Astrocyte (in vitro differentiated cells and primary cell): ENCODE measurements at regions not wholly inside any gene's neighbourhood (a gene's known extent, or its start where the extent isn't known, plus 50 kb on each side); places are given as distances from the start of the nearest gene placed in this dataset.

Experiments used
- DNase-seq: peaks from one replicate; pipeline ENCODE4 v3.0.0-alpha.2; 2010; ENCODE audit warnings: low read depth
- FAIRE-seq: peaks from 2 replicates; lab custom pipeline; 2011; peaks lifted over from hg19 to GRCh38; lab: Jason Lieb, UNC
- H2AFZ ChIP-seq: 2 replicates; pipeline ENCODE4 v1.6.0; 2012; ENCODE audit warnings: low read depth, low read length, inconsistent platforms
- H3K27ac ChIP-seq: 2 replicates; pipeline ENCODE4 v1.5.1; 2011; ENCODE audit warnings: low read depth, low read length, inconsistent platforms
- H3K27me3 ChIP-seq: 2 replicates; pipeline ENCODE4 v1.6.0; 2011; ENCODE audit warnings: low read length, inconsistent platforms; ENCODE audit not compliant: insufficient read depth
- H3K36me3 ChIP-seq: 2 replicates; pipeline ENCODE4 v1.5.1; 2011; ENCODE audit warnings: low read length, inconsistent platforms; ENCODE audit not compliant: insufficient read depth
- H3K4me1 ChIP-seq: 2 replicates; pipeline ENCODE4 v1.5.1; 2011; ENCODE audit warnings: low read length, inconsistent platforms; ENCODE audit not compliant: insufficient read depth
- H3K4me2 ChIP-seq: 2 replicates; pipeline ENCODE4 v1.6.0; 2012; ENCODE audit warnings: low read length, inconsistent platforms
- H3K4me3 ChIP-seq: 2 replicates; pipeline ENCODE4 v1.5.1; 2011; ENCODE audit warnings: low read depth, mild to moderate bottlenecking, low read length, inconsistent platforms; ENCODE audit not compliant: insufficient read depth
- H3K79me2 ChIP-seq: 2 replicates; pipeline ENCODE4 v1.6.0; 2012; ENCODE audit warnings: mild to moderate bottlenecking, low read length, inconsistent platforms; ENCODE audit not compliant: insufficient read depth
- H3K9ac ChIP-seq: 2 replicates; pipeline ENCODE4 v1.6.0; 2012; ENCODE audit warnings: mild to moderate bottlenecking, low read length, inconsistent platforms
- H3K9me3 ChIP-seq: 2 replicates; pipeline ENCODE4 v1.5.1; 2012; ENCODE audit warnings: low read depth, mild to moderate bottlenecking, low read length, inconsistent platforms; ENCODE audit not compliant: insufficient read depth
- H4K20me1 ChIP-seq: 2 replicates; pipeline ENCODE4 v1.6.0; 2012; ENCODE audit warnings: low read length, inconsistent platforms; ENCODE audit not compliant: insufficient read depth
- H3K27ac Mint-ChIP-seq: one replicate; pipeline ENCODE4 v1.8.0; 2021; ENCODE audit warnings: mild to moderate bottlenecking, mixed read lengths; ENCODE audit not compliant: unreplicated experiment
- H3K27me3 Mint-ChIP-seq: one replicate; pipeline ENCODE4 v1.8.0; 2021; ENCODE audit warnings: low read depth, mixed read lengths; ENCODE audit not compliant: unreplicated experiment
- H3K36me3 Mint-ChIP-seq: one replicate; pipeline ENCODE4 v1.8.0; 2021; ENCODE audit warnings: low read depth, mixed read lengths; ENCODE audit not compliant: unreplicated experiment
- H3K4me1 Mint-ChIP-seq: one replicate; pipeline ENCODE4 v1.8.0; 2021; ENCODE audit warnings: low read depth, mixed read lengths; ENCODE audit not compliant: unreplicated experiment
- H3K4me3 Mint-ChIP-seq: one replicate; pipeline ENCODE4 v1.8.0; 2021; ENCODE audit warnings: mild to moderate bottlenecking, moderate library complexity, mixed read lengths; ENCODE audit not compliant: unreplicated experiment
- H3K9me3 Mint-ChIP-seq: one replicate; pipeline ENCODE4 v1.8.0; 2021; ENCODE audit warnings: mild to moderate bottlenecking, mixed read lengths; ENCODE audit not compliant: unreplicated experiment
- CTCF ChIP-seq: IDR thresholded peaks from 2 replicates; pipeline ENCODE4 v1.5.1; 2011; ENCODE audit warnings: low read depth, mild to moderate bottlenecking, inconsistent platforms, low read length, moderate library complexity; ENCODE audit not compliant: insufficient read depth
- EZH2 ChIP-seq: IDR thresholded peaks from 2 replicates; pipeline ENCODE4 v1.6.1; 2012; ENCODE audit warnings: mild to moderate bottlenecking, low read length, inconsistent platforms; ENCODE audit not compliant: insufficient read depth

GRCh38 chr9:13873203-13873602, 440.7 kb downstream of the NFIB start:
- Histone ChIP-seq H3K4me3 (no peak overlapping the region), H3K27ac (no peak overlapping the region), H3K9me3 (no peaks in the 10 kb centered on the region), H3K4me2 (no peak overlapping the region), H3K79me2 (no peaks in the 10 kb centered on the region), H3K36me3 (no peaks in the 10 kb centered on the region), H2AFZ (no peak overlapping the region), H3K4me1 (no peaks in the 10 kb centered on the region), H3K9ac (no peak overlapping the region), H3K27me3 (no peaks in the 10 kb centered on the region), H4K20me1 (no peaks in the 10 kb centered on the region)
- H3K4me1 Mint-ChIP-seq, result no peaks in the 10 kb centered on the region
- no peaks in the 10 kb centered on the region for H3K27me3 Mint-ChIP-seq
- H3K9me3 Mint-ChIP-seq, result peaks cover 3% of the 10 kb centered on the region
- no peak for DNase-seq
- TF ChIP-seq CTCF (no peak), EZH2 (no peak)
- FAIRE-seq, result no peak
- H3K36me3 Mint-ChIP-seq, result no peaks in the 10 kb centered on the region
- H3K27ac Mint-ChIP-seq, result no peak overlapping the region
- H3K4me3 Mint-ChIP-seq, result no peak overlapping the region

GRCh38 chr9:13868336-13868735, 445.6 kb downstream of the NFIB start:
- H2AFZ ChIP-seq, result no peak overlapping the region
- TF ChIP-seq EZH2 (no peak), CTCF (no peak)
- no peaks in the 10 kb centered on the region for H4K20me1 ChIP-seq
- DNase-seq (no peak), FAIRE-seq (no peak)
- no peaks in the 10 kb centered on the region for H3K79me2 ChIP-seq
- H3K27me3 ChIP-seq, result no peaks in the 10 kb centered on the region
- no peak overlapping the region for H3K4me2 ChIP-seq
- no peak overlapping the region for H3K27ac ChIP-seq
- H3K36me3 Mint-ChIP-seq, result no peaks in the 10 kb centered on the region
- no peaks in the 10 kb centered on the region for H3K4me1 Mint-ChIP-seq
- no peaks in the 10 kb centered on the region for H3K4me1 ChIP-seq
- no peak overlapping the region for H3K4me3 Mint-ChIP-seq
- H3K9ac ChIP-seq, result no peak overlapping the region
- no peaks in the 10 kb centered on the region for H3K9me3 ChIP-seq
- no peak overlapping the region for H3K4me3 ChIP-seq
- H3K9me3 Mint-ChIP-seq, result no peaks in the 10 kb centered on the region
- H3K27me3 Mint-ChIP-seq, result no peaks in the 10 kb centered on the region
- no peak overlapping the region for H3K27ac Mint-ChIP-seq
- no peaks in the 10 kb centered on the region for H3K36me3 ChIP-seq

GRCh38 chr9:13865869-13866268, 448.1 kb downstream of the NFIB start:
- no peak overlapping the region for H2AFZ ChIP-seq
- H3K9me3 Mint-ChIP-seq, result no peaks in the 10 kb centered on the region
- H4K20me1 ChIP-seq, result no peaks in the 10 kb centered on the region
- peaks cover 3% of the 10 kb centered on the region for H3K4me1 Mint-ChIP-seq
- H3K27ac ChIP-seq, result no peak overlapping the region
- no peaks in the 10 kb centered on the region for H3K9me3 ChIP-seq
- no peak overlapping the region for H3K4me3 ChIP-seq
- no peaks in the 10 kb centered on the region for H3K36me3 Mint-ChIP-seq
- H3K27me3 ChIP-seq, result no peaks in the 10 kb centered on the region
- no peaks in the 10 kb centered on the region for H3K36me3 ChIP-seq
- H3K27me3 Mint-ChIP-seq, result no peaks in the 10 kb centered on the region
- no peak for TF ChIP-seq CTCF
- no peaks in the 10 kb centered on the region for H3K4me1 ChIP-seq
- H3K27ac Mint-ChIP-seq, result no peak overlapping the region
- no peak overlapping the region for H3K9ac ChIP-seq
- DNase-seq (no peak), FAIRE-seq (no peak)
- no peak overlapping the region for H3K4me3 Mint-ChIP-seq
- no peaks in the 10 kb centered on the region for H3K79me2 ChIP-seq
- H3K4me2 ChIP-seq, result no peak overlapping the region
